EH (cell line): ENCODE measurements at regions not wholly inside any gene's neighbourhood (a gene's known extent, or its start where the extent isn't known, plus 50 kb on each side); places are given as distances from the start of the nearest gene placed in this dataset.
"Not testable (repeated sequence)": the region's sequence is repeated elsewhere in the genome, so short reads cannot be mapped to it uniquely, and the experiment has no call there.

Experiments used
- DNase-seq: peaks from one replicate; pipeline ENCODE4 v3.0.0-alpha.2; 2015; ENCODE audit warnings: low read depth

GRCh38 chr5:96133341-96134079, 171.9 kb upstream of the ELL2 start:
- peak; percentile 80 for DNase-seq

- DNase-seq: no peak
These were observed 167.6 kb upstream of the ELL2 start for GRCh38 chr5:96129276-96129675.

GRCh38 chr5:96128204-96128864, 166.7 kb upstream of the ELL2 start:
- no peak for DNase-seq

- no peak for DNase-seq
These were observed 165.9 kb upstream of the ELL2 start for GRCh38 chr5:96127538-96127937.

- DNase-seq: peak; percentile 68
These were observed 163.7 kb upstream of the ELL2 start for GRCh38 chr5:96125231-96125891.

- DNase-seq: peak; percentile 45
These were observed 162.9 kb upstream of the ELL2 start for GRCh38 chr5:96124589-96124988.

GRCh38 chr5:96123418-96123817, 161.8 kb upstream of the ELL2 start:
- no peak for DNase-seq

GRCh38 chr5:96121364-96121763, 159.7 kb upstream of the ELL2 start:
- no peak for DNase-seq

- no peak for DNase-seq
These were observed 158.5 kb upstream of the ELL2 start for GRCh38 chr5:96120120-96120519.

- DNase-seq: peak; percentile 77
These were observed 156.4 kb upstream of the ELL2 start for GRCh38 chr5:96117771-96118651.

GRCh38 chr5:96115147-96115807, 153.6 kb upstream of the ELL2 start:
- no peak for DNase-seq

GRCh38 chr5:96114736-96115135, 153.1 kb upstream of the ELL2 start:
- peak; percentile 71 for DNase-seq

- no peak for DNase-seq
These were observed 151.7 kb upstream of the ELL2 start for GRCh38 chr5:96113170-96113939.

- DNase-seq: no peak
These were observed 151.1 kb upstream of the ELL2 start for GRCh38 chr5:96112703-96113102.

- no peak for DNase-seq
These were observed 150.5 kb upstream of the ELL2 start for GRCh38 chr5:96112123-96112670.

- no peak for DNase-seq
These were observed 149.6 kb upstream of the ELL2 start for GRCh38 chr5:96111080-96111756.

GRCh38 chr5:96110300-96110699, 148.6 kb upstream of the ELL2 start:
- no peak for DNase-seq

- not testable (repeated sequence) for DNase-seq
These were observed 147.0 kb upstream of the ELL2 start for GRCh38 chr5:96108629-96109028.

- DNase-seq: not testable (repeated sequence)
These were observed 142.2 kb upstream of the ELL2 start for GRCh38 chr5:96103829-96104228.
